ENCODE measurements at regions not wholly inside any gene's neighbourhood (a gene's known extent, or its start where the extent isn't known, plus 50 kb on each side); places are given as distances from the start of the nearest gene placed in this dataset.

DNA sequence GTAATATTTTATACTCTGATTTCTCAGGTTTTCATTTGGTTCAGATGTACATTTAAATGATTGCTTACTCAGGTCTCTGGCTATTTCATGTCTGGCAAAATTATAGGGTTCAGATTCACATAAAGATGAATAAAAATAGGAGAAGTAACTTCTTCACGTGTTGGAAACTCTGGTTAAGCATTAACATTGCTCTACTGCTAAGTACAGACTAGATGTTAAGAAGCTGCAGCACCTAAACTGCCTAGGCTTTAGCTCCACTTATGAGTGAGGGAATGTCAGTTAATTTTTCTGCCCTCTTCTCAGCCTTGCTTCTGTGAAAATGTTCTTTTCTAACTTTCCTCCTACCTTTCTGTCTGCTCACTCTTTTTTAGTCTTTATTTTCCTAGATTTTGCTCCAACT lies 361.2 kb downstream of the ARAP2 start:
- no peak for ATAC-seq
- no peak overlapping the region for H3K27ac ChIP-seq
- no peaks in the 10 kb centered on the region for H3K4me1 ChIP-seq
- ChIA-PET POLR2A (no interaction called here), CTCF (no interaction called here)
- no peaks in the 10 kb centered on the region for H3K9me3 ChIP-seq
- TF ChIP-seq BCL3 (IDR thresholded peaks at IDR 0.05): no peak
- TF ChIP-seq FOXS1 (CRISPR knock-in tag; IDR thresholded peaks at IDR 0.05): no peak
- no peak overlapping the region for H3K4me2 ChIP-seq
- DNase-seq (ENCODE audit: low read depth in 1 of 2, low spot score in 1 of 2): no peak
- WGBS (ENCODE audit: missing lambda C conversion rate): 0% methylated on average over 1 of the region's 1 CpG
- H3K4me3 ChIP-seq: no peak overlapping the region
- no peak for FAIRE-seq

DNA sequence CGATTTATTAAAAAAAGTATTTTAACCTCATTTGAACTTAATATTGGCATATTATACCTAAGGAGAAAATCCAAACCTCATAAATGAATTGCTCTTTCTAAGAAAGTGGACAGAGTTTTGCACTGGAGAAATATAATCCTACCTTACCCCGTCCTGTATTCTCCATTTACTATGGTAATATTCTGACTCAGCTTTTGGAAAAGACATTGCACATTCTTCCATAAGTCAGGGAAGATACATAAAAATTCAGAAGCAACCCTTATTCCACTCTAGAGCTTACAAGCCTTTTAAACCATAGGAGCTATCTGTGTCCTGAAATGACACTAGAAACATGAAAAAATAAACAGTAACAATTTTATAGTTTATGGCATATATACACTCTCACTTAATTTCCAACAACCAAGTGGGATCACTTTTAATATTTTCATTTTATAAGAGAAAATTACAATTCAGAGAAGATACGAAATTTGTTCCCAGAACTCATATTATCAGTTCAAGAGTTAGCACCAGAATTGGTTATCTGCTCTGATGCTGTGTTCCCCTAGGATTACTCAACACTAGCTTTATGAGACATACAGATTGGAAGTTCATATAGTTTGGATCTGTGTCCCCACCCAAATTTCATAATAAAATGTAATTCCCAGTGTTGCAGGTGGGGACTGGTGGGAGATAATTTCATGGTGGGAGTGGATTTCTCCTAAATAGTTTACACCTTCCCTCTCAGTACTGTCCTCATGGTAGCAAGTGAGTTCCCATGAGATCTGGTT lies 359.4 kb downstream of the ARAP2 start:
- 6% methylated on average over 3 of the region's 3 CpGs for WGBS (ENCODE audit: missing lambda C conversion rate)
- Histone ChIP-seq H3K4me2 (no peak overlapping the region), H3K4me1 (no peaks in the 10 kb centered on the region), H3K4me3 (no peak overlapping the region), H3K9me3 (no peaks in the 10 kb centered on the region), H3K27ac (no peak overlapping the region)
- FAIRE-seq: no peak
- TF ChIP-seq GATA3 (IDR thresholded peaks at IDR 0.05; ENCODE audit: borderline replicate concordance) (no peak), PHF8 (IDR thresholded peaks at IDR 0.05; ENCODE audit: borderline replicate concordance, low read depth) (no peak), HOXA7 (CRISPR knock-in tag; IDR thresholded peaks at IDR 0.05) (no peak), POLR2A (IDR thresholded peaks at IDR 0.05; ENCODE audit: low read length) (no peak), FOSB (CRISPR knock-in tag; IDR thresholded peaks at IDR 0.05) (no peak), ZNF302 (CRISPR knock-in tag; IDR thresholded peaks at IDR 0.05) (no peak), RNF2 (IDR thresholded peaks at IDR 0.05; ENCODE audit: borderline replicate concordance, low read depth) (no peak), HOXB5 (CRISPR knock-in tag; IDR thresholded peaks at IDR 0.05) (no peak), CBX2 (IDR thresholded peaks at IDR 0.05; ENCODE audit: borderline replicate concordance, low read depth) (no peak), ATOH8 (CRISPR knock-in tag; IDR thresholded peaks at IDR 0.05; ENCODE audit: low read depth) (no peak), SMC3 (IDR thresholded peaks at IDR 0.05) (no peak), JUN (IDR thresholded peaks at IDR 0.05) (no peak), JUNB (IDR thresholded peaks at IDR 0.05) (no peak), EHMT2 (IDR thresholded peaks at IDR 0.05; ENCODE audit: low read depth) (no peak), PBX3 (IDR thresholded peaks at IDR 0.05) (no peak), MAFK (IDR thresholded peaks at IDR 0.05; ENCODE audit: partially characterized antibody) (no peak), POLR2AphosphoS2 (conservative IDR thresholded peaks at IDR 0.05; ENCODE audit: low read length) (no peak)
- ChIA-PET POLR2A (no interaction called here), CTCF (no interaction called here)
- DNase-seq (ENCODE audit: low read depth in 1 of 2, low spot score in 1 of 2): no peak
- ATAC-seq: no peak

DNA sequence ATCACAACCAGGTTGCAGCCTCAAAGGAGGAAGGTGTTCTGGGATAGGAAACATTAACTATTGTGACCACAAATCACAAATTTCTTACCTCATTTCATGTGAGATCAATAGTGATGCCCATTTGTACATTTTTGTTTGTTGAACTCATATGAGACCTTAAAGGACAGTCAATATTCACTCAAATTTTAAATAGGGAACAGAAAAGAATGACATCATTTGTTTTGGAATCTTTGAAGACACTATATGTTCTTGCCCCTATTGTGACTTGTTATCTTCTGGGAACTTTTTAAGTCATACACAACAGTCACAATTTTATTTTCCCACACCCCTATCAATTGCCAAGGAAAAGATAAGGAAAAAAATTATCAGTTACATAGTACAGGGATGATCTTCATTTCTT lies 346.5 kb downstream of the ARAP2 start:
- H3K4me2 ChIP-seq: no peak overlapping the region
- H3K27ac ChIP-seq: no peak overlapping the region
- H3K4me1 ChIP-seq: no peaks in the 10 kb centered on the region
- TF ChIP-seq CBX8 (IDR thresholded peaks at IDR 0.05): no peak
- no peak for TF ChIP-seq SMC3 (IDR thresholded peaks at IDR 0.05)
- no peak for FAIRE-seq
- H3K9me3 ChIP-seq: no peaks in the 10 kb centered on the region
- H3K4me3 ChIP-seq: no peak overlapping the region
- DNase-seq (ENCODE audit: low read depth in 1 of 2, low spot score in 1 of 2): no peak
- CTCF ChIA-PET: no interaction called here
- no peak for ATAC-seq
- POLR2A ChIA-PET: no interaction called here
